GM06990 (cell line): ENCODE measurements at regions not wholly inside any gene's neighbourhood (a gene's known extent, or its start where the extent isn't known, plus 50 kb on each side); places are given as distances from the start of the nearest gene placed in this dataset.

Experiments
- DNase-seq: peaks from one replicate; pipeline ENCODE4 v3.0.0-alpha.2; 2011; ENCODE audit not compliant: insufficient read length; ENCODE audit errors: extremely low read depth
- H3K27me3 ChIP-seq: replicated peaks from 2 replicates; pipeline ENCODE4 v1.6.0; 2011; ENCODE audit warnings: low read length; ENCODE audit not compliant: control insufficient read depth, insufficient read depth
- H3K36me3 ChIP-seq: 2 replicates; pipeline ENCODE4 v1.5.1; 2011; ENCODE audit warnings: low read length; ENCODE audit not compliant: control insufficient read depth, insufficient read depth
- H3K4me3 ChIP-seq: replicated peaks from 2 replicates; pipeline ENCODE4 v1.5.1; 2011; ENCODE audit warnings: low read depth, mild to moderate bottlenecking, control low read depth, low read length
- TF ChIP-seq, protein P1 (sequence below): IDR thresholded peaks from 2 replicates; pipeline ENCODE4 v1.5.1; 2011; ENCODE audit warnings: low read length, control low read depth, mild to moderate bottlenecking, inconsistent platforms; ENCODE audit not compliant: insufficient read depth, poor library complexity, severe bottlenecking

DNA sequence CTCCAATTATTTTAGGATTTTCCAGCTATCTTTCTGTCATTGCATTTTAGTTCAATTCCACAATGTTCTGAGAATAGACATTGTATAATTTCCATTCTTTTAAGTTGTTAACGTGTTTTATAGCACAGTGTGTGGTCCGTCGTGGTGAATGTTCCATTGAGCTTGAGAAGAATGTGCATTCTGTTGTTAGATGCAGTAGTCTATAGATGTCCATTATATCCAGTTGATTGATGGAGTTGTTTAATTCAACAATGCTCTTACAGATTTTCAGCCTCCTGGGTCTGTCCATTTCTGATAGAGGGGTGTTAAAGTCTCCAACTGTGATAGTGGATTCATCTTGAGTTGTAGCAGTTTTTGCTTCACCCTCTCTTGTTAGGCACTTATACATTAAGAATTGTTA is 1587.7 kb upstream of the NUDT12 start:
- no peak for DNase-seq
- TF ChIP-seq, protein P1, sequence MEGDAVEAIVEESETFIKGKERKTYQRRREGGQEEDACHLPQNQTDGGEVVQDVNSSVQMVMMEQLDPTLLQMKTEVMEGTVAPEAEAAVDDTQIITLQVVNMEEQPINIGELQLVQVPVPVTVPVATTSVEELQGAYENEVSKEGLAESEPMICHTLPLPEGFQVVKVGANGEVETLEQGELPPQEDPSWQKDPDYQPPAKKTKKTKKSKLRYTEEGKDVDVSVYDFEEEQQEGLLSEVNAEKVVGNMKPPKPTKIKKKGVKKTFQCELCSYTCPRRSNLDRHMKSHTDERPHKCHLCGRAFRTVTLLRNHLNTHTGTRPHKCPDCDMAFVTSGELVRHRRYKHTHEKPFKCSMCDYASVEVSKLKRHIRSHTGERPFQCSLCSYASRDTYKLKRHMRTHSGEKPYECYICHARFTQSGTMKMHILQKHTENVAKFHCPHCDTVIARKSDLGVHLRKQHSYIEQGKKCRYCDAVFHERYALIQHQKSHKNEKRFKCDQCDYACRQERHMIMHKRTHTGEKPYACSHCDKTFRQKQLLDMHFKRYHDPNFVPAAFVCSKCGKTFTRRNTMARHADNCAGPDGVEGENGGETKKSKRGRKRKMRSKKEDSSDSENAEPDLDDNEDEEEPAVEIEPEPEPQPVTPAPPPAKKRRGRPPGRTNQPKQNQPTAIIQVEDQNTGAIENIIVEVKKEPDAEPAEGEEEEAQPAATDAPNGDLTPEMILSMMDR, result no peak
- Histone ChIP-seq H3K36me3 (no peaks in the 10 kb centered on the region), H3K4me3 (no peak overlapping the region), H3K27me3 (no peaks in the 10 kb centered on the region)

DNA sequence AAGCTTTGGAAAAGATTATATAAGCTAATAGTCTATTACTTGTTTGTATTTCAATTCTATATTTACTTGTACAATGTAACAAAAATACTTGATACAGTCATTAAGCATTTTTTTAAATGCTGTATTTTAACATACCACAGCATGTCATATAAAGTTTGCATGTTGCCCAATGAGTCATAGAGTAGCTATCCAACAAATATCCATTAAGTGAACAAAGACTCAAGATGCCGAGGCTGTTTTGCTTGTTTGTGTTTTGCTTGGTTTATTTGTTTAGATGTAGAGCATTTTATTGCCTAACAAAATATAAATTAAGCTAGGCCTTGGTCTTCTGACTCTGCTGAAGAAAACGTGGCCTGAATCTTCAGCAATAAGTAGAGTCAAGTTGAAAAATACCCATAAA is 1584.3 kb upstream of the NUDT12 start:
- Histone ChIP-seq H3K36me3 (no peaks in the 10 kb centered on the region), H3K4me3 (no peak overlapping the region), H3K27me3 (no peaks in the 10 kb centered on the region)
- TF ChIP-seq, protein P1, result no peak
- DNase-seq, result no peak

DNA sequence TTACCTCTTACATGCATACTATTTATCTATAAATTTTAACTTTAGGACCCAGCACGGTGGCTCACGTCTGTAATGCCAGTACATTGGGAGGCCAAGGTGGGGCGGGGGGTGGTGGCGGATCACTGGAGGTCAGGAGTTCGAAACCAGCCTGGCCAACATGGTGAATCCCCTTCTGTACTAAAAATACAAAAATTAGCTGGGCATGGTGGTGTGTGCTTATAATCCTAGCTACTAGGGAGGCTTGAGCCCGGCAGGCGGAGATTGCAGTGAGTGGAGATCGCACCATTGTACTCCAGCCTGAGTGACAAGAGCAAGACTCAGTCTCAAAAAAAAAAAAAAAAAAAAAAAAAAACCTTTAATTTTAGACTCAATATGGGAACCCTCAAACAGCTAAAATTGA is 1582.6 kb upstream of the NUDT12 start:
- Histone ChIP-seq H3K27me3 (no peaks in the 10 kb centered on the region), H3K4me3 (no peak overlapping the region), H3K36me3 (no peaks in the 10 kb centered on the region)
- TF ChIP-seq, protein P1, result no peak
- no peak for DNase-seq

DNA sequence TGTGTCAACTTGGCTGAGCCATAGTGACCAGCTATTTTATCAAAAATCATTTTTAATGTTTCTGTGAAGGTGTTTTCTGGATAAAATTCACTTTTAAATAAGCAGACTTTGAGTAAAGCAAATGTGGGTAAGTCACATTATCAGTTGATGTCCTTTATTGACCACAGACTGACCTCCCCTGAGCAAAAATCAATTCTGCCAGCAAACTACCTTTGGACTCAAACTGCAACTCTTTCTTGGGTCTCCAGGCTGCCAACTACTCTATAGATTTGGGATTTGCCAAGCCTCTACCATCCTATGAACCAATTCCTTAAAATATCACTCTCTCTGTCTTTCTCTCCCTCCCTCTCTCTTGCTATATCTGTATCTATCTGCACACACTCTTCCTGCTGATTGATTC is 1571.7 kb upstream of the NUDT12 start:
- TF ChIP-seq, protein P1, result no peak
- DNase-seq, result no peak
- Histone ChIP-seq H3K4me3 (no peak overlapping the region), H3K27me3 (no peaks in the 10 kb centered on the region), H3K36me3 (no peaks in the 10 kb centered on the region)

DNA sequence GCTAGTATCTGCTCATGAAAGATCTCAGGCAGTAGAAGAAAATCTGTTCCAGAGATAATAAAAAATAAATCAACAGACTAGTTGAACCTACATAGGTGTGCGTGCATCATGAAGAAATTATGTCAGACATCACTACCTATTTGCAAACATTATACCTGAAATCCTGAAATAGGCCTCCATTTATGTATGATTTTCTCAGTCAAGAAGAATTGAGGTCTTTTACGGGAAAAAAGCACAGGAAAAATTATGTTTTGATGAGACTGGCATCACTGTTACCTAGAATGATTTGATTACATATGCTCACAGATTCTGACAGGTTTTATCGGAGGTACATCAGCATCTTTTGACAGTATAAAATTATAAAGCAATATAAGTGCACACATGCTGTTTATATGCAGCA is 1570.5 kb upstream of the NUDT12 start:
- DNase-seq, result no peak
- TF ChIP-seq, protein P1, result no peak
- Histone ChIP-seq H3K36me3 (no peaks in the 10 kb centered on the region), H3K27me3 (no peaks in the 10 kb centered on the region), H3K4me3 (no peak overlapping the region)

DNA sequence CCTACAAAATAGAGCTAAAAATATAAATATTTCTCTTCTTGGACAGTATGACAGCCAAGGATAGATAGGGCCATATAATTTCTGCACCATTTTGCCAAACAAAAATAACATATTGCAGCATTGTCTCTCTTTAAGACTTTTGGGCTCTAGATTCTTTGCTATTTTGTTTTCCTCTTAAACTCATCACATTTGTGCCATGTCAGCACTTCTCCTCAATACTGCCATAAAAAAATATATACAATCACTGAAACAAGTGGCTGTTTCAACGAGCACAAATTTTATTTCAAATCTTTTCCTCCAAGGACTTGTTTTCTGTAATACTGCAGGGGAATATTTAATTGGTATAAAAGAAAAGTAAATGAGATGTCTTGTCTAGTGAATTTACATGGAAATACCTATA is 1570.0 kb upstream of the NUDT12 start:
- no peaks in the 10 kb centered on the region for H3K27me3 ChIP-seq
- no peak overlapping the region for H3K4me3 ChIP-seq
- H3K36me3 ChIP-seq, result no peaks in the 10 kb centered on the region
- TF ChIP-seq, protein P1, result no peak
- DNase-seq, result no peak
